T-helper 2 cell treated with Interferon-gamma antibody and Interleukin-4, amounts not matched to agents 5 μg/mL and 100 μg/mL, for 36 hours (primary cell): ENCODE measurements at regions not wholly inside any gene's neighbourhood (a gene's known extent, or its start where the extent isn't known, plus 50 kb on each side); places are given as distances from the start of the nearest gene placed in this dataset.

Experiments used
- DNase-seq: peaks from one replicate; pipeline ENCODE4 v3.0.0; 2021; ENCODE audit warnings: low spot score
- H3K27ac Mint-ChIP-seq: one replicate; pipeline ENCODE4 v1.8.0; 2021; ENCODE audit warnings: mild to moderate bottlenecking, mixed read lengths
- H3K27me3 Mint-ChIP-seq: one replicate; pipeline ENCODE4 v1.8.0; 2021; ENCODE audit warnings: low read depth, mixed read lengths
- H3K36me3 Mint-ChIP-seq: one replicate; pipeline ENCODE4 v1.8.0; 2021; ENCODE audit warnings: low read depth, mixed read lengths
- H3K4me1 Mint-ChIP-seq: one replicate; pipeline ENCODE4 v1.8.0; 2021; ENCODE audit warnings: low read depth, mixed read lengths
- H3K4me3 Mint-ChIP-seq: one replicate; pipeline ENCODE4 v1.8.0; 2022; ENCODE audit warnings: mild to moderate bottlenecking, moderate library complexity, mixed read lengths
- H3K9me3 Mint-ChIP-seq: one replicate; pipeline ENCODE4 v1.8.0; 2021; ENCODE audit warnings: mixed read lengths

DNA sequence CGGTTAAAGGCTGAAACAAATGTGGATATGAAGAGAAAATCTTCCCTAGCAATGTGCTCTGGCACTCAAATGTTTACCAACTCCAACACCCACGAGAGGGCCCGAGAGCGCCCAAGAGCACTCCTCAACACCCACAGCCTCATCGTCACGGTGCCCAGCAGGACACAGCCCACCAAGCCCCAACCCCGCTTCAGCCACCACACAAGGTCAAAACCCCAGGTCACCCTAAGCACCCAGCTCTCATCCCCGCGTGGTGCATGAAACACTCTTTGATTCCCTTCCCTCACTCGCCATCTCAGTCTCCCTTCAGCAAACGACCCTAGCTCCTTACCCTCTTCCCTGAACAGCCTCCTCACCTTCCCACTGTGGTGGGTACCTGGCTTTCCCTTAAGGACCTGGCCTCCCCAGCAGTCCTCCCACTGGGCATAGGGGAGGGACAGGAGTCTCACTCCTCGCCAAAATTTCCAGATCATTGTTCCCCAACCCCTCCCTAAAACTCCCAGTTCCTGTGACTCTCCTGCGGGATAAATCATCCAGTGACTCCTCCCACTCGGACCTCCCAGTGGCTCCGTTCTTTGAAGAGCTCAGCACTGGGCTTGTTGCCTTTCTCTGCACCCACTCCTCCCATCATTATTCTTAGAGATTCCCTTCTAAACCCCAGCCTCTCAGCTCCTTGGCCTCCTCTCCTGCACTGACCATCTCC, 170.4 kb upstream of the SYT6 start:
- H3K9me3 Mint-ChIP-seq: no peaks in the 10 kb centered on the region
- H3K4me1 Mint-ChIP-seq: no peaks in the 10 kb centered on the region
- H3K27ac Mint-ChIP-seq: no peak overlapping the region
- H3K4me3 Mint-ChIP-seq: no peak overlapping the region
- no peaks in the 10 kb centered on the region for H3K36me3 Mint-ChIP-seq
- no peak for DNase-seq
- peaks cover 21% of the 10 kb centered on the region for H3K27me3 Mint-ChIP-seq

DNA sequence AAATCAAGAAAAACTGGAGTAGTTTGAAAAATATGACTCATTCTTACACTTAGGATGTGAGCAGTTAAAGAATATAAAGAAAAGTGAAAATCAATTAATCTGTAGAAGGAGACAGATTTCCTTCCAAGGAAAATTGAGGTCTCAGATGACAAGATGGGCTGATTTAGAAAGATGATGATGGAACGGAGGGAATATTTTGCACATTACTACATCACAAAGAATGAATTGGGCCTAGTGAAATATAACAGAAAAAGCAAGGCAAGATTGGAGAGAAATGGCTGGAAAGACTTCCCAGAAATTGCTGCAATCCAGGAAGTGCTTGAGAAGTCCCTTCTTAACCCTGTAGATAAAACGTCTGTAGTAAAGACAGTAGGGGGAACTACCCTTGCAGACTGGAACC, 169.1 kb upstream of the SYT6 start:
- no peak overlapping the region for H3K27ac Mint-ChIP-seq
- H3K27me3 Mint-ChIP-seq: peaks cover 17% of the 10 kb centered on the region
- no peaks in the 10 kb centered on the region for H3K36me3 Mint-ChIP-seq
- DNase-seq: no peak
- H3K4me3 Mint-ChIP-seq: no peak overlapping the region
- H3K4me1 Mint-ChIP-seq: no peaks in the 10 kb centered on the region
- no peaks in the 10 kb centered on the region for H3K9me3 Mint-ChIP-seq

DNA sequence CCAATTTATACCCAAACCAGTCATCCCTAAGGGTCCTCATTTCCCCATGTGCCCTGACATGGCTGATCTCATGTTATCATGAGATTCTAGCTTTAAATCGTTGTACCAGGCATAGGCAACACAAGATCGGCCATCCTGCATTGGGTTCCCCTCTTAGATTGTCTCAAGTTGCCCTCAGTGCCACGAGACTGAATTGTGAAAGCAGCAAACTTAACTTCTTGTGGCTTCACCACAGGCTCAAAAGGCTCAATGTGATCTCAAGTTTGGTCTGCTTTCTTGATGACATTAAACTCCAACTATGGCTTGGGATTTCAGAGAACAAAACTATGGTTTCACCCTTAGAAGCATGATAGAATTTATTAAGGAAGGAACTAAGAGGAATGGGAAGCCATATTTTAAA, 168.5 kb upstream of the SYT6 start:
- no peaks in the 10 kb centered on the region for H3K4me1 Mint-ChIP-seq
- no peaks in the 10 kb centered on the region for H3K36me3 Mint-ChIP-seq
- DNase-seq: no peak
- H3K27me3 Mint-ChIP-seq: peaks cover 17% of the 10 kb centered on the region
- H3K9me3 Mint-ChIP-seq: no peaks in the 10 kb centered on the region
- no peak overlapping the region for H3K27ac Mint-ChIP-seq
- no peak overlapping the region for H3K4me3 Mint-ChIP-seq

DNA sequence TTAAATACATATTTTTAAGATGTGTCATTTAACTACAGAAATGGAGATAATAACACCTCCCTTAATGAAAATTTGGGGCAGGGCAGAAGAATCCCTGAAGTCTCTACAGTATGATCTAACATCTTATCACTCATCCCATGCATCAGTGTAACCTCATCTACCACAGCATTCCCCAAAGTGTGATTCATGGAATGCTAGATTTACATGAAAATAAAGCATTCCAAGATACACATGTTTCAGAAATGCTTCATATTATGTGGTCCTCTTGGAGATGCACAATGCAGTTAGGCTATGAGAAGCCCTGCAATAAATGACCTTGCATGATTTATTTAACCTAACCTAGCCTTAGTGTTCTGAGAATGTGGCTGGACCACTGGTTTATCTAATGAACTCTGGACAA, 166.9 kb upstream of the SYT6 start:
- Mint-ChIP-seq H3K9me3 (no peaks in the 10 kb centered on the region), H3K4me1 (no peaks in the 10 kb centered on the region), H3K4me3 (no peak overlapping the region), H3K27me3 (peaks cover 16% of the 10 kb centered on the region), H3K36me3 (no peaks in the 10 kb centered on the region), H3K27ac (no peak overlapping the region)
- DNase-seq: no peak

DNA sequence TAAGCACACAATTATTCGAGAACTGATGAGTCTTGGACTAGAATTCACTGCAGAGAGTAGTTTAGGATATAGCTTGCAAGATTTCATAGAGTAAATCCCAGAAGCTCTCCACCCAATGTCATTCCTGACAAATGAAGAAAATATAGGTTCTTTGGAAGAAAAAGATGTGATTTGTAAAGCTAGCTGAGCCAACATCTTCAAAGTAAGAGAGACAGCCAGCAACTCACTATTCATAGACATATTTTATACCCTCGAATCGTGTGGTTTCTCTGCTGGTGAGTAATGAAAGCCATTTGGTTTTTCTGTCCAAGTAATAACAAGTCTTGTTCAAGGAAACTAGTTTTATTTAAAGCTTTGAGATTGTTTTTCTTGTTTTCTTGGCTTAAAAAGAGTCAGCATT, 165.7 kb upstream of the SYT6 start:
- no peaks in the 10 kb centered on the region for H3K9me3 Mint-ChIP-seq
- H3K4me3 Mint-ChIP-seq: no peak overlapping the region
- no peaks in the 10 kb centered on the region for H3K4me1 Mint-ChIP-seq
- no peak for DNase-seq
- H3K36me3 Mint-ChIP-seq: no peaks in the 10 kb centered on the region
- H3K27me3 Mint-ChIP-seq: peaks cover 12% of the 10 kb centered on the region
- H3K27ac Mint-ChIP-seq: no peak overlapping the region

DNA sequence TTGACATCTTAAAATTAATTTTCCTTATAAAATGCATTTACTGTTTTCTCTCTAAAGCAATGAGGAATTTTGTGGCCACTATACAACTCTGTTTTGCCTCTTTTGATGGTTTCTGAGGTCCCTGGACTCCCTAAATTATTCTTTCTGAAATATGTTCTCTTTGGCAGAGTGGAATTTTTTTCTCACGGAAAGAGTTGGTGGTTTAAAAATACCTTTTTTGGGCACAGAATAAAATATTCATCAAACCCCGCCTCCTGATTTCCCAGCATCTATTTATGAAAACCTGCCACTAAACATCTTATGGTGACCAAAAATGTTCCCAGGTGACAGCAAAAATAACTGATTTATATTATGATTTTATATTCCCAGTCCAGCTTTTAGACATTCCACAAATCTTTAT, 165.3 kb upstream of the SYT6 start:
- no peak overlapping the region for H3K27ac Mint-ChIP-seq
- H3K36me3 Mint-ChIP-seq: no peaks in the 10 kb centered on the region
- DNase-seq: no peak
- H3K27me3 Mint-ChIP-seq: peaks cover 12% of the 10 kb centered on the region
- H3K9me3 Mint-ChIP-seq: no peaks in the 10 kb centered on the region
- H3K4me1 Mint-ChIP-seq: no peaks in the 10 kb centered on the region
- no peak overlapping the region for H3K4me3 Mint-ChIP-seq

DNA sequence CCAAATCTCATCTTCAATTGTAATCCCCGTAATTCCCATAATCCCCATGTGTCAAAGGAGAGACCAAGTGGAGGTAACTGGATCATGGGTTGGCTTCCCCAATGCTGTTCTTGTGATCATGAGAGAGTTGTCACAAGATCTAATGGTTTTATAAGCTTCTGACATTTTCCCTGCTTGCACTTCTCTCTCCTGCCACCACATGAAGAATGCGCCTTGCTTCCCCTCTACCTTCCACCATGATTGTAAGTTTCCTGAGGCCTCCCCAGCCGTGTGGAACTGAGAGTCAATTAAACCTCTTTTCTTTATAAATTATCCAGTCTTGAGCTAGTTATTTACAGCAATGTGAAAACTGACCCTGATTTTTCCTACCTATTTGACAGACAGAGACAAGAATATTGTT, 162.5 kb upstream of the SYT6 start:
- no peak overlapping the region for H3K27ac Mint-ChIP-seq
- DNase-seq: no peak
- H3K4me3 Mint-ChIP-seq: no peak overlapping the region
- H3K27me3 Mint-ChIP-seq: peaks cover 8% of the 10 kb centered on the region
- no peaks in the 10 kb centered on the region for H3K4me1 Mint-ChIP-seq
- H3K36me3 Mint-ChIP-seq: no peaks in the 10 kb centered on the region
- H3K9me3 Mint-ChIP-seq: no peaks in the 10 kb centered on the region

DNA sequence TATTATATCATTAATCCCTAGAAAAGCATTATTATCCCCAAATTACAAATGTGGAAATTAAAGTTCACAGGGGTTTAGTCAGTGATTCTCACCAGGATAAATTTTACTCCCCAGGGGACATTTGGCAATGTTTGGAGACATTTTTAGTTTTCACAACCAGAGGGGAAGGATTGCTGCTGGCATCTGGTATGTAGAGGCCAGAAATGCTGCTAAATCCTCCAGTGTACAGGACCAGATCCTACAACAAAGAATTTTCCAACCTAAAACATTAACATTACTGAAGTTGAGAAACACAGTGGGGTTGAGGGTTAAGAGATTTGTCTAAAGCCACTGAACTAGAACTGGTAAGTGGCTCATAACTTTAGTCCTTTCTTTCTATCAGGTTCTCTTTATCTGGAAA, 162.0 kb upstream of the SYT6 start:
- DNase-seq: no peak
- Mint-ChIP-seq H3K4me1 (no peaks in the 10 kb centered on the region), H3K4me3 (no peak overlapping the region), H3K9me3 (no peaks in the 10 kb centered on the region), H3K36me3 (no peaks in the 10 kb centered on the region), H3K27ac (no peak overlapping the region), H3K27me3 (peaks cover 8% of the 10 kb centered on the region)

DNA sequence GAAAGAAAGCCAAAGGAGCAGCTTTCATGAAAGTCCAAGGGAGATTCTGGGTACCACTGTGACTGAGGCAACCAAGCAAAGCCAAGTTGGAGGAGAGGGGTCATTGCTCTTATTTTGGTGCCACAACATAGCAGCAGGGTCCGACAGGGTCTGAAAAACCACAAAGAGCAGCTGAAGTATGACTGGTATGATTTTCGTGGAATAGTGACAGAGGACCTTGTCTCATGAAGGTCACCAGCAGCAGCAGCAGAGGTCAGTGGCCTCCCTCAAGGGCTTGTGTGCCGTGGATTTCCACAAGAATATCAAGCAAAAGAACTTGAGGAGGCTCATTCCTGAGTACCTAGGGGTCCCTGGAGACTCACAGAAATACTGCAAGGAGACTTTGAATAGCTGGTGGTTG, 160.9 kb upstream of the SYT6 start:
- Mint-ChIP-seq H3K27me3 (peaks cover 8% of the 10 kb centered on the region), H3K4me1 (no peaks in the 10 kb centered on the region)

DNA sequence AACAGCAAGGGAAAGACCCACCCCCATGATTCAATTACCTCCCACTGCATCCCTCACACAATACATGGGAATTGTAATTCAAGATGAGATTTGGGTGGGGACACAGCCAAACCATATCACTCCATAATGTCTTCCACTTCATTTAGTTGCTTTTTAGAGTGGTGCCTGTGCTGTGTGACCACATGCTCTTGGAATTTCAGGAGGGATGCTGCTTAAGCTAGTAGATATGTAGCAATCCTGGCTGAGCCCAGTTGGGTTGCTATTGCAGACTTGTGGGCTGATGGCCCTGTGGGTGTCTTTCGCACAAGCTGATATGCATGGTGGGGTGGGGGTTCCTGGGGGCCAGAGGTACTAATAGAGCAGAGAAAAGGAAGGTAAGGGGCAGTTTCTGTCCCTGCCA, 160.4 kb upstream of the SYT6 start:
- DNase-seq: no peak
- H3K4me1 Mint-ChIP-seq: no peaks in the 10 kb centered on the region
- H3K27me3 Mint-ChIP-seq: peaks cover 6% of the 10 kb centered on the region
- no peak overlapping the region for H3K27ac Mint-ChIP-seq
- H3K36me3 Mint-ChIP-seq: no peaks in the 10 kb centered on the region
- H3K9me3 Mint-ChIP-seq: no peaks in the 10 kb centered on the region
- H3K4me3 Mint-ChIP-seq: no peak overlapping the region

More for the DNA sequence above, 160.9 kb upstream of the SYT6 start:
- no peak overlapping the region for H3K27ac Mint-ChIP-seq
- no peak for DNase-seq
- H3K36me3 Mint-ChIP-seq: no peaks in the 10 kb centered on the region
- no peak overlapping the region for H3K4me3 Mint-ChIP-seq
- no peaks in the 10 kb centered on the region for H3K9me3 Mint-ChIP-seq

DNA sequence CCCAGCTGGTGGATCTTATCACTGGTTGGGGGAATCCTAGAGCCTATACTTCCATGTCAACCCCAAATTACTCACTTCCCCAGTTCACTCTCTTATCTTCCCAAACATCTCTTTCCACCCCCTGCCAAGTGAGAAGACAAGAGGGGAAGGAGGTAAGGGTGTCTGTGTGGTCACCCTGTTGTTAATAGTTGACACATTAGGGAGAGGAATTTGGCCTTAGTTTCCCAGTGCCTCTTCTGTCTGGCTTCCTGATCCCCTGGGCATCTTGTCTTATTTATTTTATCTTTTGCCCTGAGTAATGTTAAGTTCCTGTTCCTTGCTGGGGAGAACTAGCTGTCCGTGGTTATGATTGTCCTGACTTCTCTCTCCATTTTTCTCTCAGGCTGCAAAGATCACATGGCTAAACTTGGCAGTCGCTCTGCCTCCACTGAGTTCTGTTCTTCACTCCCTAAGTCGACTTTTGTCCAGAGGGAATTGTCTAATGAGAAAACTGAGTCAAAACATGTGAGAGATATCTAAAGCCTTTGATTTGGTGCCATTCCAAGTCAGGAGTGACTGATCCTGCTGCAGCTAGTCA, 157.1 kb upstream of the SYT6 start:
- Mint-ChIP-seq H3K27ac (no peak overlapping the region), H3K4me3 (no peak overlapping the region), H3K4me1 (no peaks in the 10 kb centered on the region), H3K27me3 (peaks cover 5% of the 10 kb centered on the region), H3K9me3 (peaks cover 2% of the 10 kb centered on the region), H3K36me3 (no peaks in the 10 kb centered on the region)
- no peak for DNase-seq

DNA sequence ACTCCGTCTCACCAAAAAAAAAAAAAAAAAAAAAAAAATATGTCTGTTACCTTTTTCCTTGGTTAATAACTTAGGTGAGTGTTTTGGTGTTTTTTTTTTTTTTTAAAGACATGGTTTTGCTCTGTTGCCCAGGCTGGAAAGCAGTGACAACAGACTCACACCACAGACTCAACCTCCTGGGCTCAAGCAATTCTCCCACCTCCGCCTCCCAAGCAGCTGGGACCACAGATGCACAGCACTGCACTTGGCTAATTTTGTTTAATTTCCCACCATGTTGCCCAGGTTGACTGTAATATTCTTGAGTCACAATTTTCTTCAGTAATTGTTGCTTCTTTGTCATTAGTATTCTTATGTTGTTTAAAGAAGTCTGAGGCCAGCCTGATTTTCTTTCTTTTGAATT, 149.2 kb upstream of the SYT6 start:
- no peaks in the 10 kb centered on the region for H3K9me3 Mint-ChIP-seq
- peaks cover 1% of the 10 kb centered on the region for H3K4me1 Mint-ChIP-seq
- no peaks in the 10 kb centered on the region for H3K36me3 Mint-ChIP-seq
- H3K4me3 Mint-ChIP-seq: no peak overlapping the region
- no peak overlapping the region for H3K27ac Mint-ChIP-seq
- no peak for DNase-seq
- peaks cover 17% of the 10 kb centered on the region for H3K27me3 Mint-ChIP-seq

DNA sequence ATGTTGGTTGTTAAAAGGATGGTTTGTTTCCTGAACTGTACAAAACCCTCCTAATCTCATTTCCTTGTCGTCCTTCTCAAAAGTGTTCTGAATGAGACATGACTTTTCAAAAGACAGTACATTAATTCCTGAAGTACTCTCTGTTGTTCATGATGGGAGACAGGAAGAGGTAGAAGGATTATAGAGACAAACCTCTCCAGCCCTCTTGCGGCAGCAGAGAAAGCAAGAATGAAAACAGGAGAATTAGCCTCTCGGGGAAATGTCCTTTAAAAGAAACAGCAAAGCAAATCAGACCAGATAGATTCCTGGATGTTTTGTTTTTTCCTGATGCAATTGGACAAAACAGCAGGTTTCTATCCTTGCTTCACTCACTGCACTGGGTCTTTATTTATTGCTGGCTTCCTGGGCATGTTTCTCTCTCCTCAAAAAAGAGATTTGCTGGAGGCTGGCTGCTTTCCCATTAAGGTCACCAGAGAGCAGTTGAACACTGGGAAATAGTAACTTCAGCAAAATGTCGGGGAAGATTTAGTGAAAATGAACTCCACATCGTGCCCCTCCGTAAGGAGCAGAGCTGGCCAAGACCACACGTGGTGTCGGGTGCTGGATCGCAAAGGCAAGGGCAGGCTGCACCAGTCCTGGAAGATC, 145.8 kb upstream of the SYT6 start:
- Mint-ChIP-seq H3K9me3 (no peaks in the 10 kb centered on the region), H3K36me3 (no peaks in the 10 kb centered on the region), H3K27ac (no peak overlapping the region), H3K27me3 (peaks cover 21% of the 10 kb centered on the region), H3K4me1 (peaks cover 1% of the 10 kb centered on the region), H3K4me3 (no peak overlapping the region)
- DNase-seq: no peak

DNA sequence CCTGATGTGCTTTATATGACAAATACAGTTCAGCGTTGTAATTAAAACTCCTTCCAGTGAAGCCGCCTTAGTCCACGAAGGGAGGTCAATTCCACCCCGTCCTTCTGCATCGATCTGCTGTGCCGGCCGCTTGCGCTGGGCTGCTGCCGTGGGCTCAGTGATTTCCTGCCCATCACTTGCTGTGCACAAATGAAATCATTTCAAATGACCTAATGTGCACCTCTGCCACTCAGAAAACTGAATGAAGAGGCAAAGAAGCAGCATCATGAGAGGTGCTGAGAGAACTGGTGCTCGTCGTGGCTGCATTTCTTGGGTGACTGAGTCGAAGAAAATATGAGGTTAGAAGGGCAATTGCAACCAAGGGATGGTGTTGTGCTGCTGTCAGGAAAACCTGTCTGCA, 144.3 kb upstream of the SYT6 start:
- Mint-ChIP-seq H3K27me3 (peaks cover 18% of the 10 kb centered on the region), H3K27ac (no peak overlapping the region), H3K9me3 (no peaks in the 10 kb centered on the region), H3K36me3 (no peaks in the 10 kb centered on the region), H3K4me3 (no peak overlapping the region), H3K4me1 (peaks cover 1% of the 10 kb centered on the region)
- DNase-seq: no peak

DNA sequence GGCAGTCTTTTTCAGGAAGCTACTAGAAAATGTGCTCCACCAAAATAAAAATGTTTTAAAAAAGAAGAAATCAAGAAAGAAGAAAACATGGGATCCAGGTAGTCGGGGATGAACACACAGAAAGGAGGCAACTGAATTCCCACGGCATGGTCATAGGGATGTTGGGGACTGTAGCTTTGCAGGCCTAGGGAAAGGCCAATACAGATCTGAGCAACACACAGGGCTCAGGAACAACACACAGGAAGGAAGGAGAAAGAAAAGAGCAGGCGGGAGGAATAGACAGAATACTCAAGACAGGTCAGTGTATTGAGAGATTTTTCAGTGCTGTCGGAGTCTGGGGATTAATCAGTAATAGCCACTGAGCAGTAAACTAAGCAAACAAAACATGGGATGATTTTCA, 142.7 kb upstream of the SYT6 start:
- Mint-ChIP-seq H3K27me3 (peaks cover 18% of the 10 kb centered on the region), H3K36me3 (no peaks in the 10 kb centered on the region), H3K4me1 (no peaks in the 10 kb centered on the region), H3K9me3 (no peaks in the 10 kb centered on the region), H3K4me3 (no peak overlapping the region), H3K27ac (no peak overlapping the region)
- DNase-seq: no peak
